CD4-positive, alpha-beta T cell treated with Interleukin-6 for 4 hours (primary cell): ENCODE measurements at regions not wholly inside any gene's neighbourhood (a gene's known extent, or its start where the extent isn't known, plus 50 kb on each side); places are given as distances from the start of the nearest gene placed in this dataset.

ENCODE experiments used
- DNase-seq: peaks from one replicate; pipeline ENCODE4 v3.0.0-alpha.2; 2020; ENCODE audit warnings: mixed read lengths

DNA sequence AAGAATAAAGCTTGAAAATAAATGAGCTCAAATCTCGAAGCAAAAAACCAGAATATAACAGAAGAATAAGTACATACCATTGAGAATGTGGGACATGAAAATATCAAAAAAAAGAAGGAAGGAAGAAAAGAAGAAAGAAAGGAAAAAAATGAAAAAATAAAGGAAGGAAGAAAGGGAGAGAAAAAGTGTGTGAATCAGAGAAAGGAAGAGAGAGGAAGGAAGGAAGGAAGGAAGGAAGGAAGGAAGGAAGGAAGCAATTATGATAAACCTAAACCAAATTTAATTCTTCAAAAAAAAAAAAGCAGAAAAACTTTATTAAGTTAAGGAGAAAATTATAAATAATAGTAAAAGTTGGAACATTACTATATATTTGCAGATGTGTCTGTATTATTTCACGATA lies 949.8 kb downstream of the NLGN4X start:
- DNase-seq: no peak

DNA sequence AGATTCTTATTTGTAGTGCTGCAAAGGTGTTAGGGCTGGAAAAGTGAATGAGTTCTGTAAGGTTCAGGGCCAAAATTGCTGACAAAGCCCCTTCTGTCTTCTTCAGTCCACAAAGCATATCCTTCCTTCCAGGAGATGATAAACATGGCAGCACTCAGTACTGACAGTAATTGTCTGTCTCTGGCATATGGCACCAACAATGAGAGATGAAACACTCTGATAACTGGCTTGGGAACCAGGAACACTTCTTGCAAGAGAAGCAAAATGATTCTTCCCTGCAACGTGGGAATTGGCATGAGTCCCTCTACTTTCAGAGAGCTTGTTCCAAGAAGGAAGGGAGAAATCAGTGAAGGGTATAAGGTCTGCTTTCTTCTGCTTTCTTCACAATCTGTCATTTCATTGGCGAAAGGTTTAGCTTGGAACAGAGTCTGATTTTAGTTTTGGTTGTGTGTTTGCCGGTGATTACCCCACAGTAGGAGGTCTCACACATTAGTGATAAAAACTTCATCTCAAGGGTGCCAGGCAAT lies 963.3 kb downstream of the NLGN4X start:
- DNase-seq: no peak

DNA sequence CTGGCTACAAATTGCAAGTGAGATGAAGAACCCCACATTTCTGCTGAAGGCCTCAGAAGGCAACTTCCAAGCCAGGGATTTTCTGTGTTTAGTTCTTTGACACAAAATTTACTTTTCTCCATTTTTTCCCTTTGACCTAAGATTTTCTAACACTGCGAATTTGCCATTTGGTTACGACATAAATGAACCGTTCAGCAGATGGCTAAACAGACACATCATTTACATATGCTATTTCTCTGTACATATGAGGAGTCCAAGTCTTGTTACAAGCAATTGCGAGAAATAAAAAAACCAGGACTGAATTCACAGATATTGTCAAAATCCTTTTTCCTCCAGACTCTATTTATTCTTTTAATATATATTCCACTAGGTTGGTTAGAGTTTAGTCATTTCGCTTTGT lies 978.6 kb downstream of the NLGN4X start:
- no peak for DNase-seq

DNA sequence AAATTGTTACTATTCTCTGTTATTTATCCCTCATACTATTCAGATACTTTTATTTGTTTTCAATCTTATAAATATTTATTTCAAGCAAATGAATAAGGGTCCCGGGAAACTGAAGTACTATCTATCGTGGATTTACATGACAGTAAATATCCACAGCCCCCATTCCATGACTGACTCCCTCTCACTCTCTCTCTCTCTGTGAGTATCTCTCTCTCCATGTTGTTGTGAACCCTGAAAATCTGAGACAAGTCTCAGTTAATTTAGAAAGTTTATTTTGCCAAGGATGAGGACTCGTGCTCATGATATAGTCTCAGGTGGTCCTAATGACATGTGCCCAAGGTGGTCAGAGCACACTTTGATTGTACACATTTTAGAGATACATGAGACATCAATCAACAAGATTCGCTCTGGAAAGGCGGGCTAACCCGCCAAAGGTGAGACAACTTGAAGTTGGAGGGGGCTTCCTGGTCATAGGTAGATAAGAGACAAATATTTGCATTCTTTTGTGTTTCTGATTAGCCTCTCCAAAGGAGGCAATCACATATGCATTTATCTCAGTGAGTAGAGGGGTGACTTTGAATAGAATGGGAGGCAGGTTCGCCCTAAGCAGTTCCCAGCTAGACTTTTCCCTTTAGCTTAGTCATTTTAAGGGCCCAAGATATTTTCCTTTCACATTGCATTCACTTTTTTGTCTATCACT lies 986.4 kb downstream of the NLGN4X start:
- DNase-seq: no peak

DNA sequence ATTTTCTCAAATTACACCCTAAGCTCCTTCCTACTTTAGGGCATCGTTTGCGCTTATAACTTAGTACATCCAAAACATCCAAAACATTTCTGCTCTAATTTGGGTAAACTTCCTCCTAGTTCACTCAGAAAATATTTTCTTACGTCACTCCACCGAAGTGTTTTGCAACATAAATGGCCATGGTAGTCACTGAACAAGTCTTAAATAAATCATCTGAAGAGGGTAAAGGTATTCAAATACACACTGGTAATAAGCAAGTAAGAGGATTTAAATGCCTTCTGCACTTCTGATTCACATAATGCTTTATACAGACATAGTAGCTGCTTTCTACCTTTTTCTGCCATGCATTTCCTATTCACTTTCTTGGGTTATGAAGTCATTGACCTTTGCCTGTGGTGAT lies 991.9 kb downstream of the NLGN4X start:
- no peak for DNase-seq

DNA sequence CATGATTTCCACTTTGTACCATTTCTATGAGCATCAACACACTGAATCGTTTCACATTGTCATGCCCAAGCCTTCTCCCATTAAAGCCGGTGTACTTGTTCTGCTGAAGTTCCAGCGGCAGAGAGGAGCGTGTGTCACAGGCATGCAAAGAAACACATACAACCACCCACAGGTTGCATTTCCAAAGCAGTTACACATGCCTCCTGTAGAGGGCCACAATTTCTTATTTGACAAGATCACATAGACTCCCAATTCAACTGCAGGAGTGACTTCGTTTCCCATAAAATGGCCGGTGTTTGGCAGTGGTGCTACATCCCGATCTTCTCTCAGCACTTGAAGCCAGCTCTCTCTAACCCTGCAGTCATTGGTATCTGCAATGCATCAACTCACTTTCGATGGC lies 992.6 kb downstream of the NLGN4X start:
- no peak for DNase-seq

DNA sequence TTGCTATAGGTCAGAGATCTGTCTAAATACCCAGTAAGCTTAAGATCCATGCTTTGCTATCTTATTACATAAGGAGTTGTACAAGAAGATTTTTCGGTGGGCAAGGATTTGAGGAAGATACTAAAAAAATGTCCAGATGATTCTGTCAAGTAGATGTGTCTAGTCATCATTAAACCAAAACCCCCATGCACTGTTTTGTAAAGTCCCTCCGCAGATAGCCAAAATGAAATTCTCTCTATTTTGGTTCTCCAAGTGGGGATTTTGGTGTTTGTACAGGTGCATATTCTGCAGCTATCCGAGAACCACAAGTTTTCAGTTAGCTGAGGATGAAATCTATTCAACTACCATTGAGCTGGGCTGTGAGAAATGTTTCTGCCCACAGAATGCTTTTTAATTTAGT lies 994.8 kb downstream of the NLGN4X start:
- no peak for DNase-seq

DNA sequence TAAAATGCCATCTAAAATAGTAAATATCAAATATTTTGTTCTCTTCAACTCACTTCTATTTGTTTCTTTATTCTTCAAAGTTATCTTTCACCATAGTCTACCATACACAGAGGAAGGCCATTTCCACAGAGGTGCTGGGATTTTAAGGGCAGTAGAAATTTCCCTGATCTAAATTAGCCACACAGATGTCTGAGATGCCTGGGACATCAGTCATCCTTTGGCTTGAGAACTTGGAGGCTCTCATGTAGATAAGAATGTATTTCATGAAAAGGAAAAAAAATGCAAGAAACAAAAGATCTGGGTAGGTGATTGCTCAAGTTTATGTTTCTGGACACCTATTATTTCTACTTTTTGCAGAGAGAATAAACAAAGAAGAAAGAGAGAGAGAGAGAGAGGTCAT lies 1008.2 kb downstream of the NLGN4X start:
- no peak for DNase-seq

DNA sequence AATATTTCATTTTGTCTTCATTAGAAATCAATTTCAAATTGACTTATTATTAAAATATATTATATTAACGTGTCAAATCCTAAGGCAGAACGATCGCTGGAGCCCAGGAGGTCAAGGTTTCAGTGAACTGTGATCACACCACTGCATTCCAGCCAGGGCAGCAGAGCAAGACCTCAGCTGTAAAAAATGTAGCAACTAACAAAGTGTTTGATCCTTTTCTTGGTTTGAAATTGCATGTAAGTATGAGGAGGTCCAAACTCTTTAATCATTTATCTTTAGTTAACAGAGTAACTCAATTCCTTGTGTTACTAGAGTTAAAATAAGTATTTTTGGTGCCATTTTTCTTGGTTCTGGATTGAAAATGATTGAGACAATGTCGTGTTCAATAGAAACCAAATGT lies 1033.9 kb downstream of the NLGN4X start:
- no peak for DNase-seq

DNA sequence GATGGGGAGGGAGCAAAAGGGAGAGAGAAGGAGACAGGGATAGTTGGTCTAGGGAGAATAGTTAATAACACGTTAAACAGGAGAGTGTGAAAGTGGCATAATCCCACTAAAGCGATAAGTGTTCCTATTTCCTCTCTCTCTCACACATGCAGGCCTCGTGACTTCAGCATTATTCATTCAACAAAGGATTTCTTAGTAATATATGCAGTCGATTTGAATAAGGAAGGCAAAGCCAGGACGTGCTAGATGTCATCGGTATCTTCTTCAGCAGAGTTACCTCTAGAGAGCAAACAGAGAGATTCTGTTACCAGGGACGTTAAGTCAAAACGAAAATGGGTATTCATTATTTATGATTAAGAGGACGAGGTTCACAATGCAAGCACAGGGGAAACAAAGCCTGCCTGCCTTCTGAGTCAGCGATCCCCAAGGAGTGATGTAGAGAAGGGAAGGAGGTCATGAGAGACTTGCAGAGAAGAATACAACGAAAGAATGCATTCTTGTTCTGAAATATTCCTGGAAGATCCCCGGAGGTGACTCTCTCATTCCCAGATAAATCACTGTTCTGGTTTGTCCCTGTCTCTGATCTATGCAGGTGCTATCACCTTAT lies 1048.4 kb downstream of the NLGN4X start:
- no peak for DNase-seq

DNA sequence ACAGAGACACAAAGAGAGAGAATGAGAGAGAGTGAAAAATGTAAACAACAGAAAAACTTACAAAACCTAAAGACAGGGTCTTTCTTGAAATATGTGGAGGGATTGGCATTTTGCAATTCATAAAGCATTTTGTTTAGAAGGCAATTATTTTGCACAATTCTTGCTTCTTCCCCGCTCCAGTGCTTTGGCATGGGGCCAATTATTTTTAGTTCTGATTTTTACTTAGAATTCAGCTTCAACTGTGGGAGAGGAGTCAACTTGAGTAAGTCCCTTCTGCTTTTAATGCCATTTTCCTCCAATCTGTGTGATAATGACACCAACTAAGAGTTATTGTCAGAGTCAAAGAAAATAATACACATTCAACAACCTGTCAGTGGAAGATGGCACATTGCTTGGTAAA lies 1051.9 kb downstream of the NLGN4X start:
- DNase-seq: no peak

DNA sequence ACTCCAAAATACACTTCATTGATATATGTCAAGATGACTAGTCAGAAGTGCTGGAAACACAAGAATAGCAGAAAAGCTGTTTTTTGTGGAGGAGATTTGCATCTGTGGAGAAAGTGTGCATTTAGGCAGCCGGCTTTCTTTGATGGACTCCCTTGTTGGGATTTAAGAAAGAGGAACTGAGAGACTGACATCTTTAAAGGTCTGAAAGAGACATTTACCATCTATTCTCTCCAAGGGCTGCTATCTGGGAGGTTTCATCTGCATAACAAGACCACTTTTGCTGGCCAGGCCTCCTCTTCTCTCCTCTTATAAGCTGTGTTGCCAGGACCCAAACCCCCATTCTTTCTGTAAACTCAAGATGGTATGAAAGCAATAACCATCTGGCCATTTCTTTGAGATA lies 1065.0 kb downstream of the NLGN4X start:
- no peak for DNase-seq

DNA sequence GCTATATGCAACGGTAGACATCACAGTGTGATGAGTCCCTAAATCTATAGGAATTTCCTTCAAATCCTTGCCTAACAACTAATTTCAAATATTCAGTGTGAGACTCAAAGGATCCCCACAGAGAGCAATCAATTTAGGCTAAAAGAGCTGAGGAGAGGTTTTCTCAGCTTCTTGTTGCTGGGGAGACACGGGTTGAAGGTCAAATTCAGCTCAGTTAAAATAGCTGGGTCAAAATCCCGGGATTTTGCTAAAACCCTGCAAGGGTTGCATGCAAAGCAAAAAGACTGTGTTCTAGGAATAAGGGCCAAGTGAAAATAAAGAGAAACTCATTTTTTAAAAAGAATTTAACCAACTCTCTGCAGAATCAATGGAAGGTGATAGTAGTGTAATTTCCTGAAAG lies 1073.4 kb downstream of the NLGN4X start:
- DNase-seq: no peak

GRCh38 chrX:5145957-5146356 lies 1082.7 kb downstream of the NLGN4X start:
- DNase-seq: no peak

- DNase-seq: no peak
These were observed 1086.0 kb downstream of the NLGN4X start for GRCh38 chrX:5142644-5143043.

DNA sequence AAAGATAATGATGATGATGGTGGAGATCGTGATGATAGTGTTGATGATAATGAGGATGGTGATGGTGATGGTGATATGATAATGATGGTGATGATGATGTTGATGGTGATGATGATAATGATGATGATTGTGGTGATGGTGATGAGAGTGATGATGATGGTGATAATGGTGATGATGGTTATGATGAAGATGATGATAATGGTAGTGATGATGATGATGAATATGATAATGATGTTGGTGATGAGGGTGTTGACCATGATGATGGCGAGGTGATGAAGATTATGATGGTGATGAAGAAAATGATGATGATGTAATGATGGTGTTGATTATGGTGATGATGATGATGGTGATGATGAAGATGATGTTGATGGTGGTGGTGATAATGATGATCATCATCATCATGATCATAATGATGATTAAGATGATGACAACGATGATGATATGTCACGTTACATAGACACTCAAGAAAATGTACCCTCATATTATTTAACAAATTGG lies 1106.4 kb downstream of the NLGN4X start:
- DNase-seq: no peak

GRCh38 chrX:5117816-5118215 lies 1110.9 kb downstream of the NLGN4X start:
- no peak for DNase-seq

DNA sequence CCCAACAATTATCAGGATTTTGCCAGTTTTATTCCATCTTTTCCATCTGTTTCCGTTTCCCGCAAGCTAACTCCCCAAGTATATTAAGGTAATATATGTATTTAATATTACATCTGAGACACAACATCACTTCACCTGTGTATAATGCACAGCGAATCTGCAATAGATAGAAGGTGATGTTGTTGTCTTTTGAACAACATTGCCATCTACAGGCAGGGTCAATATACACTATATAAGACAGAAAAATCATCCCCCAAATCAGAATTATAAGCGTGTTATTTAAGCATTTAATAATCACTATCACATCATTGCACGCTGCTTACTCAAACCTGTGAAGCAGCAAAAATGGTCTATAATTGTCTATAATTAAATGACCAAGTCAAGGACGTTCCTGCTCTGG lies 1115.5 kb downstream of the NLGN4X start:
- DNase-seq: no peak

- no peak for DNase-seq
These were observed 1128.7 kb downstream of the NLGN4X start for GRCh38 chrX:5100004-5100403.

- DNase-seq: no peak
These were observed 1142.3 kb downstream of the NLGN4X start for GRCh38 chrX:5086388-5086787.

DNA sequence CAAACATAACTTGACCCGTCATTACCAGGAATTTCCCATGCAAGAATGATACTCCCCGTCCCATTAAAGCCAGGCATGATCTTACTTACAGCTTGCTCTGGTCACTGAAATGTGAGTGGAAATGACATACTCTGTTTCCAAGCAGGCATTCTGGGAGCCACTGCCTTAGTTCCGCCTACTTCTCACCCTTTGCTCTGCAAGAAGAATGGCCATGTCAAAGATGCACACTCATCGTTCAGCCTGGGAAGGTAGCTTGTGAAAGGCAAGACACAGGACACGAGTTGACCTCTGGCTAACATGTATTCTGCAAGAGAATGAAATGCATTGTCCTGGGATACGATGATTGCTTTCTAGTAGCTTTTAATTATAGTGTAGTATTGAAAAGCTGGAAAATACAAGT lies 1144.4 kb downstream of the NLGN4X start:
- DNase-seq: no peak

GRCh38 chrX:5082705-5083104 lies 1146.0 kb downstream of the NLGN4X start:
- DNase-seq: no peak

- DNase-seq: no peak
These were observed 1147.9 kb downstream of the NLGN4X start for GRCh38 chrX:5080791-5081190.

- no peak for DNase-seq
These were observed 1160.1 kb downstream of the NLGN4X start for GRCh38 chrX:5068550-5068949.

- DNase-seq: no peak
These were observed 1170.9 kb downstream of the NLGN4X start for GRCh38 chrX:5057786-5058185.
